ENCODE measurements at regions not wholly inside any gene's neighbourhood (a gene's known extent, or its start where the extent isn't known, plus 50 kb on each side); places are given as distances from the start of the nearest gene placed in this dataset.
A peak's percentile ranks its signal among the peaks of the same experiment; 100 is the strongest.
"Not testable (repeated sequence)": the region's sequence is repeated elsewhere in the genome, so short reads cannot be mapped to it uniquely, and the experiment has no call there.

GRCh38 chr6:6482256-6482655, 106.3 kb upstream of the LY86 start:
- DNase-seq (ENCODE audit: low read depth) = no peak

- no peak for DNase-seq (ENCODE audit: low read depth)
These were observed 105.4 kb upstream of the LY86 start for GRCh38 chr6:6483168-6483567.

- no peak for DNase-seq (ENCODE audit: low read depth)
These were observed 104.8 kb upstream of the LY86 start for GRCh38 chr6:6483733-6484132.

- DNase-seq (ENCODE audit: low read depth) = no peak
These were observed 103.8 kb upstream of the LY86 start for GRCh38 chr6:6484681-6485080.

GRCh38 chr6:6486595-6486994, 101.9 kb upstream of the LY86 start:
- no peak for DNase-seq (ENCODE audit: low read depth)

- DNase-seq (ENCODE audit: low read depth) = no peak
These were observed 96.8 kb upstream of the LY86 start for GRCh38 chr6:6491761-6492160.

- no peak for DNase-seq (ENCODE audit: low read depth)
These were observed 95.8 kb upstream of the LY86 start for GRCh38 chr6:6492675-6493074.

GRCh38 chr6:6494139-6494538, 94.4 kb upstream of the LY86 start:
- not testable (repeated sequence) for DNase-seq (ENCODE audit: low read depth)

GRCh38 chr6:6494677-6495076, 93.8 kb upstream of the LY86 start:
- peak; percentile 34 for DNase-seq (ENCODE audit: low read depth)

GRCh38 chr6:6495851-6496250, 92.7 kb upstream of the LY86 start:
- DNase-seq (ENCODE audit: low read depth) = no peak

GRCh38 chr6:6497541-6497940, 91.0 kb upstream of the LY86 start:
- DNase-seq (ENCODE audit: low read depth) = no peak

- DNase-seq (ENCODE audit: low read depth) = no peak
These were observed 90.5 kb upstream of the LY86 start for GRCh38 chr6:6497976-6498375.

- DNase-seq (ENCODE audit: low read depth) = no peak
These were observed 85.3 kb upstream of the LY86 start for GRCh38 chr6:6503191-6503590.

- DNase-seq (ENCODE audit: low read depth) = no peak
These were observed 83.4 kb upstream of the LY86 start for GRCh38 chr6:6505111-6505510.

- DNase-seq (ENCODE audit: low read depth) = no peak
These were observed 79.9 kb upstream of the LY86 start for GRCh38 chr6:6508643-6509042.

GRCh38 chr6:6509284-6509683, 79.2 kb upstream of the LY86 start:
- DNase-seq (ENCODE audit: low read depth) = no peak

GRCh38 chr6:6512711-6513110, 75.8 kb upstream of the LY86 start:
- no peak for DNase-seq (ENCODE audit: low read depth)

- DNase-seq (ENCODE audit: low read depth) = no peak
These were observed 72.6 kb upstream of the LY86 start for GRCh38 chr6:6515691-6516607.

- no peak for DNase-seq (ENCODE audit: low read depth)
These were observed 71.7 kb upstream of the LY86 start for GRCh38 chr6:6516666-6517458.

GRCh38 chr6:6518631-6519427, 69.7 kb upstream of the LY86 start:
- DNase-seq (ENCODE audit: low read depth) = no peak

- no peak for DNase-seq (ENCODE audit: low read depth)
These were observed 66.5 kb upstream of the LY86 start for GRCh38 chr6:6521961-6522482.

GRCh38 chr6:6522709-6523108, 65.8 kb upstream of the LY86 start:
- DNase-seq (ENCODE audit: low read depth) = no peak
